Iris pigment epithelial cell (primary cell): ENCODE measurements at regions not wholly inside any gene's neighbourhood (a gene's known extent, or its start where the extent isn't known, plus 50 kb on each side); places are given as distances from the start of the nearest gene placed in this dataset.

Experiments
- DNase-seq: peaks from one replicate; pipeline ENCODE4 v3.0.0-alpha.2; 2011; ENCODE audit warnings: low read depth

GRCh38 chr2:125042727-125043126 is 1017.6 kb downstream of the CNTNAP5 start:
- no peak for DNase-seq

- no peak for DNase-seq
Observed at GRCh38 chr2:125070726-125071505, 1045.8 kb downstream of the CNTNAP5 start.

- DNase-seq: no peak
Observed at GRCh38 chr2:125073440-125073839, 1048.4 kb downstream of the CNTNAP5 start.

- no peak for DNase-seq
Observed at GRCh38 chr2:125085904-125086303, 1060.8 kb downstream of the CNTNAP5 start.

- no peak for DNase-seq
Observed at GRCh38 chr2:125086313-125087184, 1061.5 kb downstream of the CNTNAP5 start.

- DNase-seq: no peak
Observed at GRCh38 chr2:125092276-125093009, 1067.4 kb downstream of the CNTNAP5 start.

- DNase-seq: no peak
Observed at GRCh38 chr2:125095826-125096225, 1070.7 kb downstream of the CNTNAP5 start.

GRCh38 chr2:125106710-125107109 is 1081.6 kb downstream of the CNTNAP5 start:
- no peak for DNase-seq

- no peak for DNase-seq
Observed at GRCh38 chr2:125107446-125107845, 1082.4 kb downstream of the CNTNAP5 start.

GRCh38 chr2:125108251-125108650 is 1083.2 kb downstream of the CNTNAP5 start:
- no peak for DNase-seq

- no peak for DNase-seq
Observed at GRCh38 chr2:125125902-125126301, 1100.8 kb downstream of the CNTNAP5 start.

- DNase-seq: no peak
Observed at GRCh38 chr2:125160947-125161346, 1135.9 kb downstream of the CNTNAP5 start.

GRCh38 chr2:125167152-125167551 is 1142.1 kb downstream of the CNTNAP5 start:
- no peak for DNase-seq

GRCh38 chr2:125167820-125168219 is 1142.7 kb downstream of the CNTNAP5 start:
- peak; percentile 20 for DNase-seq

- no peak for DNase-seq
Observed at GRCh38 chr2:125168442-125168841, 1143.4 kb downstream of the CNTNAP5 start.

- no peak for DNase-seq
Observed at GRCh38 chr2:125169022-125169763, 1144.1 kb downstream of the CNTNAP5 start.

- DNase-seq: no peak
Observed at GRCh38 chr2:125169764-125170146, 1144.7 kb downstream of the CNTNAP5 start.

- DNase-seq: no peak
Observed at GRCh38 chr2:125172181-125172580, 1147.1 kb downstream of the CNTNAP5 start.

GRCh38 chr2:125175415-125175814 is 1150.3 kb downstream of the CNTNAP5 start:
- DNase-seq: no peak

- no peak for DNase-seq
Observed at GRCh38 chr2:125185691-125186270, 1160.7 kb downstream of the CNTNAP5 start.

GRCh38 chr2:125207431-125207830 is 1182.3 kb downstream of the CNTNAP5 start:
- no peak for DNase-seq
